OCI-LY1 (cell line): ENCODE measurements at regions not wholly inside any gene's neighbourhood (a gene's known extent, or its start where the extent isn't known, plus 50 kb on each side); places are given as distances from the start of the nearest gene placed in this dataset.

Experiments used
- H2AFZ ChIP-seq: fragments of 200-600 bp; sonication (generic), shearing (Covaris generic); 2 replicates; pipeline ENCODE4 v1.6.0; 2014; ENCODE audit warnings: antibody characterized with exemption, mild to moderate bottlenecking, low read length
- H3F3A ChIP-seq: fragments of 200-600 bp; sonication (generic), shearing (Covaris generic); 2 replicates; pipeline ENCODE4 v1.6.0; 2014; ENCODE audit warnings: mild to moderate bottlenecking, antibody characterized with exemption, low read length, moderate library complexity; ENCODE audit not compliant: insufficient read depth
- H3K27ac ChIP-seq: fragments of 200-600 bp; sonication (generic); 2 replicates; pipeline ENCODE4 v1.5.1; 2014; ENCODE audit warnings: low read length, mixed run types, mild to moderate bottlenecking, low read depth; ENCODE audit not compliant: poor library complexity, severe bottlenecking
- H3K27me3 ChIP-seq: fragments of 200-600 bp; sonication (generic); 2 replicates; pipeline ENCODE4 v1.6.0; 2014; ENCODE audit warnings: antibody characterized with exemption, mild to moderate bottlenecking, low read length, moderate library complexity; ENCODE audit not compliant: insufficient read depth
- H3K36me3 ChIP-seq: fragments of 200-600 bp; sonication (generic); 2 replicates; pipeline ENCODE4 v1.6.1; 2014; ENCODE audit warnings: mild to moderate bottlenecking, antibody characterized with exemption, low read length, moderate library complexity, mixed read lengths; ENCODE audit not compliant: insufficient read depth
- H3K4me1 ChIP-seq: fragments of 200-600 bp; sonication (generic); 2 replicates; pipeline ENCODE4 v1.5.1; 2014; ENCODE audit warnings: mild to moderate bottlenecking, low read length, moderate library complexity; ENCODE audit not compliant: insufficient read depth, severe bottlenecking
- H3K4me2 ChIP-seq: fragments of 200-600 bp; sonication (generic), shearing (Covaris generic); 2 replicates; pipeline ENCODE4 v1.6.1; 2014; ENCODE audit warnings: low read length
- H3K4me3 ChIP-seq: fragments of 200-600 bp; sonication (generic); 2 replicates; pipeline ENCODE4 v1.5.1; 2014; ENCODE audit warnings: low read length, low read depth, mild to moderate bottlenecking, mixed read lengths; ENCODE audit not compliant: poor library complexity, severe bottlenecking
- H3K79me2 ChIP-seq: fragments of 200-600 bp; shearing (Covaris generic); 2 replicates; pipeline ENCODE4 v1.6.1; 2016; ENCODE audit warnings: mixed run types, low read length, mixed read lengths; ENCODE audit not compliant: insufficient read depth
- H3K9ac ChIP-seq: fragments of 200-600 bp; sonication (generic), shearing (Covaris generic); 2 replicates; pipeline ENCODE4 v1.6.1; 2014; ENCODE audit warnings: mild to moderate bottlenecking, low read length, mixed read lengths
- H3K9me2 ChIP-seq: fragments of 200-600 bp; sonication (generic), shearing (Covaris generic); 2 replicates; pipeline ENCODE4 v1.6.1; 2014; ENCODE audit warnings: low read depth, mild to moderate bottlenecking, low read length, mixed read lengths
- H3K9me3 ChIP-seq: fragments of 200-600 bp; shearing (Covaris generic); 2 replicates; pipeline ENCODE4 v1.6.1; 2014; ENCODE audit warnings: low read length, mixed read lengths
- H4K20me1 ChIP-seq: fragments of 200-600 bp; sonication (generic), shearing (Covaris generic); 2 replicates; pipeline ENCODE4 v1.6.0; 2016; ENCODE audit warnings: mild to moderate bottlenecking, low read length; ENCODE audit not compliant: insufficient read depth
- CTCF ChIP-seq: fragments of 200-600 bp; sonication (generic), shearing (Covaris generic); IDR thresholded peaks from 2 replicates; pipeline ENCODE4 v1.5.1; 2017; ENCODE audit warnings: mild to moderate bottlenecking, antibody characterized with exemption, low read length, moderate library complexity, mixed read lengths
- EZH2 ChIP-seq: fragments of 200-600 bp; sonication (generic), shearing (Covaris generic); IDR thresholded peaks from 2 replicates; pipeline ENCODE4 v1.8.0; 2017; ENCODE audit warnings: borderline replicate concordance, mixed run types, mild to moderate bottlenecking, antibody characterized with exemption, low read length, moderate library complexity, mixed read lengths

DNA sequence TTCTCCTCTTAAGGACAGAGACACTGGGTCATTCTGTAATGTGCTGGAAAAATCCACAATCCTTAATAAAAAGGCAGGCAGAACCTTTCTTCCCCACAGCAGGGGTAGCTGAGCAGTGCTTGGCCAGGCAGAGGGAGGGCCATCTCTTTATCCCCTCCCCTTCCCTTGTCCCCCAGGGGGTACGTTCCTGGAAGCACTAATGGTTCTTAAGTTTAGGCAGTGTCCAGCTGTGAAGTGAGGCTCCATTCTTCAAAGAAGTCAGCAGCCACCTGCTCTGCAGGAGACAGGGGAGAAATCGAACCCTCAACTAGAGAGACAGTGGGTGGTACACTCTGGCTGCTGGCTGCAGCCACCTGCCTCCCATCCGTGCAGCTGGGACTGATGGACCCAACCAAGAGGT lies 533.9 kb upstream of the CDH11 start:
- Histone ChIP-seq H3K79me2 (no peaks in the 10 kb centered on the region), H3K4me2 (no peak overlapping the region), H3K9me2 (no peaks in the 10 kb centered on the region), H3F3A (no peaks in the 10 kb centered on the region), H3K36me3 (no peaks in the 10 kb centered on the region), H3K9ac (no peak overlapping the region), H3K4me3 (no peak overlapping the region), H3K4me1 (no peaks in the 10 kb centered on the region), H4K20me1 (no peaks in the 10 kb centered on the region), H3K27me3 (no peaks in the 10 kb centered on the region), H3K9me3 (no peaks in the 10 kb centered on the region), H2AFZ (no peak overlapping the region), H3K27ac (no peak overlapping the region)
- TF ChIP-seq EZH2 = no peak
- TF ChIP-seq CTCF = no peak

GRCh38 chr16:65648101-65648500 lies 526.2 kb upstream of the CDH11 start:
- no peak for TF ChIP-seq EZH2
- TF ChIP-seq CTCF = no peak
- Histone ChIP-seq H4K20me1 (no peaks in the 10 kb centered on the region), H3K4me2 (no peak overlapping the region)

DNA sequence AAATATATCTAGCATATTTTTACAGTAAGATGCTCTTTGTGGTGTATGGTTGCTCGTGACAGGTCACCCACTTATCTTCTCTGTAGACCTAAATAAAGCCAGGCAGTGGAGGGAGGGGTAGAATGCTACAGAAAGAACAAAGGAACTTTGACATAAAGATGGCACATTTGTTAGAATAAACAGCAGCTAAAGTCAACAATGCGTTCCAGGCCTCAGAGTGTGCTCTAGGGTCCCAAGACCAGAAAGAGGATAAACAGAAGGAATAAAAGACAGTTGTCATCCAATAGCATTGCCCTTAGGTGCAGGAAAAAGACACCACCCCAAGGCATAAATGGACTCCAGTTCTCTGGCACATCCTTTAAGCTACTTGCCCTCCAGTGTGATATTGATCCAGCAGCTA lies 523.0 kb upstream of the CDH11 start:
- Histone ChIP-seq H3K4me1 (no peaks in the 10 kb centered on the region), H3K4me3 (no peak overlapping the region), H2AFZ (no peak overlapping the region), H3K9ac (no peak overlapping the region), H3K4me2 (no peak overlapping the region), H3F3A (no peaks in the 10 kb centered on the region), H3K9me2 (no peaks in the 10 kb centered on the region), H3K79me2 (no peaks in the 10 kb centered on the region), H3K27ac (no peak overlapping the region), H3K9me3 (no peaks in the 10 kb centered on the region), H3K27me3 (no peaks in the 10 kb centered on the region), H4K20me1 (no peaks in the 10 kb centered on the region), H3K36me3 (no peaks in the 10 kb centered on the region)
- TF ChIP-seq CTCF (no peak), EZH2 (no peak)

More at GRCh38 chr16:65648101-65648500, 526.2 kb upstream of the CDH11 start:
- Histone ChIP-seq H3K9me2 (no peaks in the 10 kb centered on the region), H3K4me1 (no peaks in the 10 kb centered on the region), H3F3A (no peaks in the 10 kb centered on the region), H3K27ac (no peak overlapping the region), H3K27me3 (no peaks in the 10 kb centered on the region), H3K9ac (no peak overlapping the region), H3K36me3 (no peaks in the 10 kb centered on the region), H3K4me3 (no peak overlapping the region), H3K79me2 (no peaks in the 10 kb centered on the region), H3K9me3 (no peaks in the 10 kb centered on the region), H2AFZ (no peak overlapping the region)
